ENCODE measurements at regions not wholly inside any gene's neighbourhood (a gene's known extent, or its start where the extent isn't known, plus 50 kb on each side); places are given as distances from the start of the nearest gene placed in this dataset.

DNA sequence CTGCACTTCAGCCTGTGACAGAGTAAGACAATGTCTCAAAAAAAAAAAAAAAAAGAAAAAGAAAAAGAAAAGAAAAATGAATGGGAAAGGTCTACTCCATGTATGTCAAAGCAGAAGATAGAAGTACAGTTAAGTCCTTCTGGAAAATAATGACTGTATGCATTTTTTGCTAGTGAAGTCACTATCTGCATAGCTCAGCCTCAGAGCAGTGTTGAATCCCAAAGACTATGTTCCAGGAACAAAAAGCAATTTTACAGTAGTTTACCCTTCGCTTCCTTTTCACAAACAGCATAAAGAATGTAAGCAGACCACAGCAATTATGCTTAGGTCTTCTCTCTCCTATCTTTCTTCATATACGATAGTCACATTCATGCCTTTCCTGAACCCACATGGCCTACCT is 497.4 kb downstream of the CMPK2 start:
- TF ChIP-seq, protein P1, sequence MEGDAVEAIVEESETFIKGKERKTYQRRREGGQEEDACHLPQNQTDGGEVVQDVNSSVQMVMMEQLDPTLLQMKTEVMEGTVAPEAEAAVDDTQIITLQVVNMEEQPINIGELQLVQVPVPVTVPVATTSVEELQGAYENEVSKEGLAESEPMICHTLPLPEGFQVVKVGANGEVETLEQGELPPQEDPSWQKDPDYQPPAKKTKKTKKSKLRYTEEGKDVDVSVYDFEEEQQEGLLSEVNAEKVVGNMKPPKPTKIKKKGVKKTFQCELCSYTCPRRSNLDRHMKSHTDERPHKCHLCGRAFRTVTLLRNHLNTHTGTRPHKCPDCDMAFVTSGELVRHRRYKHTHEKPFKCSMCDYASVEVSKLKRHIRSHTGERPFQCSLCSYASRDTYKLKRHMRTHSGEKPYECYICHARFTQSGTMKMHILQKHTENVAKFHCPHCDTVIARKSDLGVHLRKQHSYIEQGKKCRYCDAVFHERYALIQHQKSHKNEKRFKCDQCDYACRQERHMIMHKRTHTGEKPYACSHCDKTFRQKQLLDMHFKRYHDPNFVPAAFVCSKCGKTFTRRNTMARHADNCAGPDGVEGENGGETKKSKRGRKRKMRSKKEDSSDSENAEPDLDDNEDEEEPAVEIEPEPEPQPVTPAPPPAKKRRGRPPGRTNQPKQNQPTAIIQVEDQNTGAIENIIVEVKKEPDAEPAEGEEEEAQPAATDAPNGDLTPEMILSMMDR (IDR thresholded peaks at IDR 0.05; ENCODE audit: borderline replicate concordance, extremely low read depth, low read length, poor library complexity, severe bottlenecking): no peak
- no peak for TF ChIP-seq EZH2 (IDR thresholded peaks at IDR 0.05; ENCODE audit: borderline replicate concordance, low read depth, low read length, severe bottlenecking)
